ENCODE measurements at regions not wholly inside any gene's neighbourhood (a gene's known extent, or its start where the extent isn't known, plus 50 kb on each side); places are given as distances from the start of the nearest gene placed in this dataset.
"Not testable (repeated sequence)": the region's sequence is repeated elsewhere in the genome, so short reads cannot be mapped to it uniquely, and the experiment has no call there.

DNA sequence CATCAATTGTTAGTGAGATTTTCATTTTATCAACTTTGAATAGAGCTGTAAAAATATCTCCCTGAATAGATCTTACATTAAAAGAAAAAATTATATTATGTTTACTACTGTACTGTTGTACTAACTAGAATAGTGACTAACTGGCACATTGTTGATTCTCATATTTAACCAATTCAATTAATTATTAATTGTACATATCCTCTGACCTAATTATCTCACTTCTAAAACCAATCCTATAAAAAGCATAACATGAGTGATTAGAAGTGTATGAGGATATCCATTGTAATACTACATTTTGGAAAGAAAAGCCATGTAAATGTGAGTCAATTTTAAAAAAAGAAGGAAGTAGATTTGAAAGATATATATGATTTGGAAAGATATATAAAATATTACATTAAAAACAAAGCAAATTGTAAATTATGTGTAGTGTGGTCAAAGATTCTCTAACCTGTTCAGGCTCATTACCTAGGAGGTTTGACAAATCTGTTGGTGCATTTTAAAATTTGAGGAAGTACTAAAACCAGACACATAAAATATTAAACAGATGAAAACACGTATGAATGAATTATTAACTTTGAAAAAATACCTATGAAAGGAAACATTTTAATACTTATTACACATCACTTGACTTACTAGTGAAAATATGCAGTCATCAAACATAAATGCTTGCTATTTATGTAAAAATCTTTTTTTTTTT lies 829.8 kb upstream of the SLC10A2 start:
- peaks cover 0 to 4% of the 10 kb centered on the region in 2 experiments for H3K9me3 ChIP-seq (ENCODE audit: control insufficient read depth in 2 of 2, low read length in 2 of 2)
- Mint-ChIP-seq H3K4me1 (peaks cover 0 to 4% (median 0%) of the 10 kb centered on the region in 4 donors), H3K27ac (peak overlapping the region in 1 of 3 donors; percentile 14), H3K27me3 (no peaks in the 10 kb centered on the region), H3K4me3 (no peak overlapping the region), H3K9me3 (peaks cover 0 to 6% (median 3%) of the 10 kb centered on the region in 7 donors), H3K36me3 (no peaks in the 10 kb centered on the region)
- H3K27me3 ChIP-seq (ENCODE audit: control insufficient read depth, insufficient read depth, low read length) = no peaks in the 10 kb centered on the region
- no peak for ATAC-seq (ENCODE audit: low read depth in 2 of 2)
- no peak overlapping the region for H3K27ac ChIP-seq (ENCODE audit: insufficient read depth, low read length, poor library complexity, severe bottlenecking)
- H3K4me3 ChIP-seq (ENCODE audit: low read depth, low read length) = no peak overlapping the region
- DNase-seq = no peak
- H3K36me3 ChIP-seq (ENCODE audit: control insufficient read depth, insufficient read depth, low read length) = no peaks in the 10 kb centered on the region
- no peaks in the 10 kb centered on the region for H3K4me1 ChIP-seq (ENCODE audit: control insufficient read depth, insufficient read depth, low read length, poor library complexity, severe bottlenecking)

DNA sequence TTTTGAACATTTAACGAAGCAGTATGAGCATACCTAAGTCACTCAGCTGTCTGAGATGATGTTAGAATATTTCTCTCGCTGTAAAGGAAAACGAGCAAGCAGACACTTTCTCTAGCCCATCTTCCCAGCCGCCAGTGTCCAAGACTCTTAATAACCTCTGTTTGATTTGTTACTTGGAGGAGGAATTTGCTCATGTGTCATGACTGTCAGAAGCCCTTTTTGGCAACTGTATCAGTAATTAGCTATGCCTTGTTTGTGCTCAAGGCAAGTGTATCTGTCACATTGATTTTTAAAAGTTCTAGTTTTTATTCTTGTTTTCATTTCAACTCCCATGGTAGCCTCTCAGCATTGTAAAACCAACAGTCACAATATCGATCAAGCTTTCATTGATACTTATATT lies 828.4 kb upstream of the SLC10A2 start:
- no peaks in the 10 kb centered on the region for H3K36me3 ChIP-seq (ENCODE audit: control insufficient read depth, insufficient read depth, low read length)
- no peaks in the 10 kb centered on the region for H3K4me1 ChIP-seq (ENCODE audit: control insufficient read depth, insufficient read depth, low read length, poor library complexity, severe bottlenecking)
- no peaks in the 10 kb centered on the region for H3K4me1 Mint-ChIP-seq
- no peak for DNase-seq
- H3K4me3 ChIP-seq (ENCODE audit: low read depth, low read length) = no peak overlapping the region
- no peaks in the 10 kb centered on the region for H3K36me3 Mint-ChIP-seq
- H3K27me3 ChIP-seq (ENCODE audit: control insufficient read depth, insufficient read depth, low read length) = no peaks in the 10 kb centered on the region
- ATAC-seq (ENCODE audit: low read depth in 2 of 2) = no peak
- H3K27ac ChIP-seq (ENCODE audit: insufficient read depth, low read length, poor library complexity, severe bottlenecking) = no peak overlapping the region
- H3K27me3 Mint-ChIP-seq = no peaks in the 10 kb centered on the region
- no peak overlapping the region for H3K4me3 Mint-ChIP-seq
- H3K27ac Mint-ChIP-seq = no peak overlapping the region
- peaks cover 0 to 6% (median 0%) of the 10 kb centered on the region in 7 donors for H3K9me3 Mint-ChIP-seq
- peaks cover 0 to 4% of the 10 kb centered on the region in 2 experiments for H3K9me3 ChIP-seq (ENCODE audit: control insufficient read depth in 2 of 2, low read length in 2 of 2)

DNA sequence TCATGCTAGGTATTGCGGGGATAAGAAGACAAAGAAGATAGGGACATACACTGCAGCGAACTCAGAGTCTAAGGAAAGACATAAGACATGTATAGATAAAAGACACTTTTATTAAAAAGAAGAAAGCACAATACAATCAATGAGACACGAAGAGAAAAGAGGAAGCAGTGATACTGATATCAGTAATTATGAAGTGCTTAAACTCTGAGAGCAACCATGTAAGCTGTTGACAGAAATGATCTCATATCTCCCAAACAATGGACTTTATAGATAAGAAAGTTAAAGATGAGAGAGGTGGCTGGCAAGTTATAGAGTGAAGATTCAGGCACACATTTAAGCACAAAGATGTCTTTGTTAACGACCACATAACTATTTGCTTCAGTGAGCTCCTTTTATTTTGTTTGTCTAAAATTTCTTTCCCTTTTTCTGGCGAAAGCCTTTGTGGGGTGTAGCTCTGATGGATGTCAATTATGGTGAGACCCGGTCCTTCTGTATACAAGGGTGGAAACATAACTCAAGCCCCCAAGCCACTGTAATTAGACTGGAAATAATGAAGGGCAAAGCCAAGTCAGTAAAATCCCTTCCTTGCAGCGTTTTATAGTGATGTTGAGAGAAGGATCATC lies 818.0 kb upstream of the SLC10A2 start:
- H3K4me1 Mint-ChIP-seq = no peaks in the 10 kb centered on the region
- no peaks in the 10 kb centered on the region for H3K27me3 Mint-ChIP-seq
- peaks cover 0 to 18% (median 4%) of the 10 kb centered on the region in 7 donors for H3K9me3 Mint-ChIP-seq
- no peak overlapping the region for H3K27ac Mint-ChIP-seq
- no peak overlapping the region for H3K4me3 ChIP-seq (ENCODE audit: low read depth, low read length)
- no peak overlapping the region for H3K4me3 Mint-ChIP-seq
- no peaks in the 10 kb centered on the region for H3K36me3 ChIP-seq (ENCODE audit: control insufficient read depth, insufficient read depth, low read length)
- H3K36me3 Mint-ChIP-seq = no peaks in the 10 kb centered on the region
- ATAC-seq (ENCODE audit: low read depth in 2 of 2) = no peak
- H3K27ac ChIP-seq (ENCODE audit: insufficient read depth, low read length, poor library complexity, severe bottlenecking) = no peak overlapping the region
- DNase-seq = no peak
- H3K9me3 ChIP-seq (ENCODE audit: control insufficient read depth in 2 of 2, low read length in 2 of 2) = peaks cover 0 to 5% of the 10 kb centered on the region in 2 experiments
- no peaks in the 10 kb centered on the region for H3K27me3 ChIP-seq (ENCODE audit: control insufficient read depth, insufficient read depth, low read length)
- H3K4me1 ChIP-seq (ENCODE audit: control insufficient read depth, insufficient read depth, low read length, poor library complexity, severe bottlenecking) = no peaks in the 10 kb centered on the region

DNA sequence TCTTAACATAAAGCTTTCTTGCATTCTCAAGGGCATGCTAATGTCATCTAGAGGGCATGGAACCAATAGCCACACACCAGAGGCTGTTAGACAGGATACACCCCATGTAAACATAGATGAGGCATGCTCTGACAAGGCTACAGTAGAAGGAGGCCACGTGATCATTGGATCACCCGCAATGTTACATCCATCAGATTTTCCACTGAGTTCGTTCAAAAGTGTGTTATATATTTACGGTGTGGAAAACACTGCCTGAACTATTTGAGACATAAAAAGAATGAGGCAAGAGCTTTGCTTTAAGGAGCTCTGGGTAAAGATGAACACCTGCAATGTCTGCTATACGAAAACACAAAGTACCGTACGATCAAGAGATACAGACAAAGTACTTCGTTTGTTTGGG lies 817.5 kb upstream of the SLC10A2 start:
- no peak overlapping the region for H3K27ac ChIP-seq (ENCODE audit: insufficient read depth, low read length, poor library complexity, severe bottlenecking)
- H3K4me3 Mint-ChIP-seq = no peak overlapping the region
- H3K9me3 Mint-ChIP-seq = peaks cover 0 to 20% (median 4%) of the 10 kb centered on the region in 7 donors
- no peak overlapping the region for H3K4me3 ChIP-seq (ENCODE audit: low read depth, low read length)
- no peaks in the 10 kb centered on the region for H3K36me3 Mint-ChIP-seq
- ATAC-seq (ENCODE audit: low read depth in 2 of 2) = no peak
- no peaks in the 10 kb centered on the region for H3K4me1 ChIP-seq (ENCODE audit: control insufficient read depth, insufficient read depth, low read length, poor library complexity, severe bottlenecking)
- H3K36me3 ChIP-seq (ENCODE audit: control insufficient read depth, insufficient read depth, low read length) = no peaks in the 10 kb centered on the region
- H3K27ac Mint-ChIP-seq = no peak overlapping the region
- H3K4me1 Mint-ChIP-seq = no peaks in the 10 kb centered on the region
- no peaks in the 10 kb centered on the region for H3K27me3 ChIP-seq (ENCODE audit: control insufficient read depth, insufficient read depth, low read length)
- H3K27me3 Mint-ChIP-seq = no peaks in the 10 kb centered on the region
- peaks cover 0 to 5% of the 10 kb centered on the region in 2 experiments for H3K9me3 ChIP-seq (ENCODE audit: control insufficient read depth in 2 of 2, low read length in 2 of 2)
- no peak for DNase-seq

DNA sequence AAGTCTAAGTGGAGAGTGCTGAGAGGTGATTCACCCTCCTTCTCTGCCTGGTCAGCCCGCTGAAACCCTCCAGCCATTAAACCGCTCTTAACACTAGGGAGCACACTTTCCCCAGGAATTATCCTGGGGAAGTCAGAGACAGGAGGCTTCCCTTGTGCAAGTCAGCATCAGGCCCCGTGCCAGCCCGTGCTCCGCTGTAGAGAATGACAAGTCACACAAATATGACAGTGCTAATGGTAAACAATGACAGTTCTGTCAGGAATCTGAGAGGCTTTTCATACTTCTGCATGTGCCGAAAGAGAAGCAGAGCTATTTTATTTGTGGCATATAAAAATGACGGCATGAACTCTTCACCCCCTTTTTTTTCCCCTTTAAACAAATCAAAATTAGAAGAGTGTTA lies 816.9 kb upstream of the SLC10A2 start:
- Histone ChIP-seq H3K27me3 (ENCODE audit: control insufficient read depth, insufficient read depth, low read length) (no peaks in the 10 kb centered on the region), H3K27ac (ENCODE audit: insufficient read depth, low read length, poor library complexity, severe bottlenecking) (no peak overlapping the region), H3K4me1 (ENCODE audit: control insufficient read depth, insufficient read depth, low read length, poor library complexity, severe bottlenecking) (no peaks in the 10 kb centered on the region), H3K36me3 (ENCODE audit: control insufficient read depth, insufficient read depth, low read length) (no peaks in the 10 kb centered on the region), H3K4me3 (ENCODE audit: low read depth, low read length) (no peak overlapping the region), H3K9me3 (ENCODE audit: control insufficient read depth in 2 of 2, low read length in 2 of 2) (peaks cover 0 to 5% of the 10 kb centered on the region in 2 experiments)
- ATAC-seq (ENCODE audit: low read depth in 2 of 2) = no peak
- Mint-ChIP-seq H3K27me3 (no peaks in the 10 kb centered on the region), H3K4me3 (no peak overlapping the region), H3K9me3 (peaks cover 0 to 20% (median 4%) of the 10 kb centered on the region in 7 donors), H3K4me1 (no peaks in the 10 kb centered on the region), H3K27ac (no peak overlapping the region), H3K36me3 (no peaks in the 10 kb centered on the region)
- DNase-seq = no peak

DNA sequence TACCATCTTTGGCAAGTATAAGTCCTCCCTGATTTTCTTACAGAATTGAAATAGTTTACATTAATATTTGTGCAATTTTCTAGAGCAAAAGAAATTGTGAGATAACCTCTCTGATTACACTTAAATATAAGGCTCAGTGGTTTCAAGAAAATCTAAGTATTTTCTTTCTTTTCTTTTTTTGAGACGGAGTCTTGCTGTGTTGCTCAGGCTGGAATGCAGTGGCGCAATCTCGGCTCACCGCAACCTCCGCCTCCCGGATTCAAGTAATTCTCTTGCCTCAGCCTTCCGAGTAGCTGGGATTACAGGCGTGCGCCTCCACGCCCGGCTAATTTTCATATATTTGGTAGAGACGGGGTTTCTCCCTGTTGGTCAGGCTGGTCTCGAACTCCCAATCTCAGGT lies 813.9 kb upstream of the SLC10A2 start:
- H3K36me3 ChIP-seq (ENCODE audit: control insufficient read depth, insufficient read depth, low read length); H3K36me3 Mint-ChIP-seq; H3K27me3 Mint-ChIP-seq; H3K9me3 ChIP-seq (ENCODE audit: control insufficient read depth in 2 of 2, low read length in 2 of 2); H3K27ac Mint-ChIP-seq; H3K4me1 ChIP-seq (ENCODE audit: control insufficient read depth, insufficient read depth, low read length, poor library complexity, severe bottlenecking); H3K27ac ChIP-seq (ENCODE audit: insufficient read depth, low read length, poor library complexity, severe bottlenecking); H3K4me3 Mint-ChIP-seq; ATAC-seq (ENCODE audit: low read depth in 2 of 2); H3K4me1 Mint-ChIP-seq; H3K4me3 ChIP-seq (ENCODE audit: low read depth, low read length); H3K27me3 ChIP-seq (ENCODE audit: control insufficient read depth, insufficient read depth, low read length); DNase-seq: not testable (repeated sequence)
- H3K9me3 Mint-ChIP-seq = peaks cover 0 to 16% (median 4%) of the 10 kb centered on the region in 7 donors

DNA sequence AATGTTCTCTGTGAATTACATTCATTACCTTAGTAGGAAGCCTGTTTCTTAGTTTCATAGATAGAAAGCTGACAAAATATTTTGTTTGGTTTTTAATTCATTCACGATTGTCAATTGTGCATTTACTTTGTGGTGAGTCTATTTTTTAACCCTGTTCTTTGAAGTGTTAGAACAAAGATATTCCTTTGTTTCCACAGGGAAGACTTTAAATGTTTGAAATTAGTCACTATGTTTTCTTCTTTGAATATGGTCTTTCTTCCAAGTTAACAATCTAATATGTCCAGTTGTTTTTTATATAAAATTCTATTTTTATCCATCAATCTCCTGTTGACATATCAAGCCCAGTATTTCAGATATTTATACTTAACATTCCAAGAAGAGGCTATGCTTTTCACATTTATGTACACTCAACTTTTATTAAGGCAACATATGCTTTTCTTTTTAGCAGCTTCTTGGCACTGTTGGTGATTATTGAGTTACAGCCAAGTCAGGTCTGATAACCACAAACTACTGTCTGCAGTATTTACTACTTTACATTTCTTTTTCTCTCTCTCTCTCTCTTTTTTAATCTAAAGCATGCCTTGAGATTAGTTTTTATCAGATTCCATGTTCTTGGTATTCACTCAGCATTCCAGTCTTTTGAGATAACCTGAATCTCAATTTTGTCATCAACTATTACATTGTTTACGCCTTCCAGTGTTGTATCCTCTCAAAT lies 812.8 kb upstream of the SLC10A2 start:
- Histone ChIP-seq H3K36me3 (ENCODE audit: control insufficient read depth, insufficient read depth, low read length) (no peaks in the 10 kb centered on the region), H3K27ac (ENCODE audit: insufficient read depth, low read length, poor library complexity, severe bottlenecking) (no peak overlapping the region), H3K4me1 (ENCODE audit: control insufficient read depth, insufficient read depth, low read length, poor library complexity, severe bottlenecking) (no peaks in the 10 kb centered on the region), H3K4me3 (ENCODE audit: low read depth, low read length) (no peak overlapping the region), H3K27me3 (ENCODE audit: control insufficient read depth, insufficient read depth, low read length) (no peaks in the 10 kb centered on the region), H3K9me3 (ENCODE audit: control insufficient read depth in 2 of 2, low read length in 2 of 2) (peaks cover 0 to 5% of the 10 kb centered on the region in 2 experiments)
- Mint-ChIP-seq H3K36me3 (no peaks in the 10 kb centered on the region), H3K4me3 (no peak overlapping the region), H3K4me1 (no peaks in the 10 kb centered on the region), H3K27me3 (no peaks in the 10 kb centered on the region), H3K9me3 (peaks cover 0 to 17% (median 4%) of the 10 kb centered on the region in 7 donors), H3K27ac (no peak overlapping the region)
- no peak for ATAC-seq (ENCODE audit: low read depth in 2 of 2)
- DNase-seq = no peak

Data from CD4-positive, CD25-positive, alpha-beta regulatory T cell (primary cell).